CMK (cell line): ENCODE measurements at regions not wholly inside any gene's neighbourhood (a gene's known extent, or its start where the extent isn't known, plus 50 kb on each side); places are given as distances from the start of the nearest gene placed in this dataset.

Experiments
- DNase-seq: peaks from one replicate; pipeline ENCODE4 v3.0.0-alpha.2; 2010; ENCODE audit warnings: low read depth

DNA sequence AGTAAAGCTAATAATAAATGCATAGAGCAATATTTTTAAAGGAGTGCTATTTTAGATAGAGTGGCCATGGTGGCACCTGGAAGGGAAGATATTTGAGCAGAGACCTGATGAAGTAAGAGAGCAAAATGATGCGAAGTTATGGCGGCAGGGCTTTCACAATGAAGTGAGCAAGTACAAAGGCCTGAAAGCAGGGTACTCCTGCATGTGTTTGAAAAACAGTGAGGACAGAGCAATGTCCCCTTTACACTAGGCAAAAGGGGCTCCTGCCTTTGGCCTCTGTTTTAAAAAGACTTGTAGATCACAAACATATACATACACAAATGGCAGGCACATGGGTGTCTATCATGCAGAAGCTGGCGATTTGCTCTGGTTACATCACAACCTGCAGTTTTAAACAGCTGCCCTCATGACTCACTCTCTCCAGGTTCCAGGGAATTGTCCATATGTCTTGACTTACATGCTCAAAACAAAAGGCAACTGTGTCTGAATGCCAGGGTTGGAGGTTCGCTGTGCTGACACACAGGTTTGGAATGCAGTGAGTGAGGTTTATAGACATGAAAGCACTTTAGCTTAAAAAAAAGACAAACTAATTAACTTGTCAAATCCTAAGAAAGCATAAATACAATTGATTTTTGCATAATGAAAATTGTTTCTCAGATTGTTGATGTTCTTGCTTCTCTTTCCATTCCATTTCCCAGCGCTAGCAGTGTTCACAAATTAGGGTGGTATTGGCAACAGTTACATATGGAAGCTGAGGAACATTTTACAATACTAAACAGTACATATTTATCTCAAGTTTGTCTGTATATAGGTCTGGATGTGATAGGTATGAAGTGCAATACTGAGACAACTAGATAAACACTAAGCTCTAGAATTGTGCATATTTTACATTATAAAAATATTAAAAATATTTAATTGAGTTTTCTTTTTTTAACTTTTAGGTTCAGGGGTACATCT is 313.9 kb downstream of the BARHL2 start:
- no peak for DNase-seq

DNA sequence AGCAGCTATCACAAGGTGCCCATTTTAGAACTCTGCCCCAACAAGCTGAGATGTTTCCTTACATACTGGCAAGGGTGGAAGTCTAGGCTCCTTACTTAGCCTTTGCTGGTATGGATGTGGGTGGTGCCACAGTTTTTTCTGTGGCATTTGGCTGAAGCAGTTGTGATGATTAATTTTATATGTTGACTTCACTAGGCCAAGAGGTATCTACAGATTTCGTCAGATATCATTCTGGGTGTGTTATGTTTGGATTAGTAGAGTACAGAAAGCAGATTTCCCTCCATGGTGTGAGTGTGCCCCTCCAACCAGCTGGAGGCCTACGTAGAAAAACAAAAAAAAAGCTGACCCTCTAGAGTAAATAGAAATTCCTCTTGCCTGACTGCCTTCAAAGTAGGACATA is 317.0 kb downstream of the BARHL2 start:
- no peak for DNase-seq

DNA sequence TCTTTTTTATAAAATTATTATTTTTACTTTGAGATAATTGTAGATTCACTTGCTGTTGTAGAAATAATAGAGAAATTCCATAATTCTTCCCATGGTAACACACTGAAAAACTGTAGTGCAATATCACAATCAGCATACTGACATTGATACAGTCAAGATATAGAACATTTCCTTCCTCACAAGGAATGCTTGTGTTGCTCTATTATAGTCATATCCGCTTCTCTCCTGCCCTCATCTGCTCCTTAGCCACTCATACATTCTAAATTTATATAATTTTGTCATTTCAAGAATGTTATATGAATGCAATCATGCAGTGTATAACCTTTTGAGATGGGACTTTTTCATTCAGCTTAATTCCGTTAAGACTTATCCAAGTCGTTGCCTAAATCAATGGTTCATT is 320.2 kb downstream of the BARHL2 start:
- no peak for DNase-seq

DNA sequence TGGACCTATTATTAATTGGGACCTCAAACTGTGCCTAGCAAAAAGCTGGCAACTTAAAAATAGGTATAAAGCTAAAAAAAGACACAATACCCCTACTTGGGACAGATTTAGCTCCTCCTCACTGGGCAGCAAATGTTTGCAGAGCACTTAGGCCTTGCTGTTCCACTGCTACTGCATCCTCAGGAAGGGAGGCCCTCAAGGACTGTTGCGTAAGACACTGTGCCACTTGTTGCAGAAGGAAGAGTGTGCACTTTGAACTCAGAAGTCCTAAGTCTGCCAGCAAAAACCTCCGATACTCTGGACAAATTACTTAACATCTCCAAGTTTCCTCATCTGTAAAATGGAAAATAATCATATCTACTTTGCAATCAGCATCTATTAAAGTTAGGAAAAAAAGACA is 322.9 kb downstream of the BARHL2 start:
- DNase-seq: no peak

DNA sequence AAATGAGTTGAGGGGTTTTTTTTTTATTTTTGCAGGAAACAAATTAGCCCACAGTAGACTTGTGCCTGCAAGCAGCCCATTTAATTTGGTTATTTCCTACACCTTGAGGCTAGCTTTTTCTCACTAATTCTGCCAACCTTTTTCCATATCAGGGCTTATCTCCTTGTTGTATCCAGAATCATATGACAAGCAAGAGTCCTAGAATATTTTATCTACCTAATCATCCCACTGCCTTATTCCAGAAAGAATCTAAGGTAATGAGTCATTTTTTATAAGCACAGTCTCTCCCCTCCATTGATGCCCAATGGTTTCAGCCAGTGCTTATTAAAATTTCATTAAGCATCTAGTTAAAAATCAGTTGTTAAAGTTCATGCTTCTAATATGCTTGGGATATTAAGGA is 324.1 kb downstream of the BARHL2 start:
- DNase-seq: no peak

DNA sequence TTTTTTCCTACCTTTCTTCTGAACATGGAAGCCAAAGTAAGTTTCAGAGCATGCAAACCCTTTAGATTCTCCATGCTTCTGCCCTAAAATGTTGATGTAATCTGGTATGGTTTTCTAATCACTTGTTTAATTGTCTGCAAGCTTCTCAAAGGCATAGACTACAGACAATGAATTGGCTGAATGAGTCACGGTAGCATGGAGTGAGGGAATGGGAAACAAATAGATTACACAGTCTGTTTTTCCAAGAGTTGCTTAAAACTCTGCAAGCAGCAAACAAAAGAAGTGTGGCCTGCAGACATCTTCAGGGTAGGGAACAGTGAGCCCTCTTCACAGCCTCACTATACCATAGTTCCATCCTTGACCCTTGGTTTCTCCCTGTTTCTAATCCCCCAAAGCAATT is 326.0 kb downstream of the BARHL2 start:
- DNase-seq: no peak

DNA sequence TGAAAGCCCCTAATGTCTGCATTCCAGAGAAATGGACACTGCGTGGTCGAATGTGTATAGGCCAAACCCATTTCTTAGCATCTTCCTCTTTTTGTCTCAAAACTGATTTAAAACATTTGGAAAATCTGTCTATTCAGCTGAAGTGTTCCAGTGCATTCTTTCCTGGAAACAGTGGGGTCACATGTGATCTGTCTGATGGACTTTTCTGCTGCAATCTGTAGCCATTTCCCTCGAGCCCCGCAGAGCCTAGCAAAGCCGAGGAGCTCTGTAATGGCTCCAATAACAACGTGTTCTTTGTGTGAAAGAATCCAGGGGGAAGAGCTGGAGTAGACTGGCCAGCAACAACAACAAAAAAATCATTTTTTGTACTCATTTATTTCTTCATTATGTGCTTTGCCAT is 329.3 kb downstream of the BARHL2 start:
- no peak for DNase-seq

DNA sequence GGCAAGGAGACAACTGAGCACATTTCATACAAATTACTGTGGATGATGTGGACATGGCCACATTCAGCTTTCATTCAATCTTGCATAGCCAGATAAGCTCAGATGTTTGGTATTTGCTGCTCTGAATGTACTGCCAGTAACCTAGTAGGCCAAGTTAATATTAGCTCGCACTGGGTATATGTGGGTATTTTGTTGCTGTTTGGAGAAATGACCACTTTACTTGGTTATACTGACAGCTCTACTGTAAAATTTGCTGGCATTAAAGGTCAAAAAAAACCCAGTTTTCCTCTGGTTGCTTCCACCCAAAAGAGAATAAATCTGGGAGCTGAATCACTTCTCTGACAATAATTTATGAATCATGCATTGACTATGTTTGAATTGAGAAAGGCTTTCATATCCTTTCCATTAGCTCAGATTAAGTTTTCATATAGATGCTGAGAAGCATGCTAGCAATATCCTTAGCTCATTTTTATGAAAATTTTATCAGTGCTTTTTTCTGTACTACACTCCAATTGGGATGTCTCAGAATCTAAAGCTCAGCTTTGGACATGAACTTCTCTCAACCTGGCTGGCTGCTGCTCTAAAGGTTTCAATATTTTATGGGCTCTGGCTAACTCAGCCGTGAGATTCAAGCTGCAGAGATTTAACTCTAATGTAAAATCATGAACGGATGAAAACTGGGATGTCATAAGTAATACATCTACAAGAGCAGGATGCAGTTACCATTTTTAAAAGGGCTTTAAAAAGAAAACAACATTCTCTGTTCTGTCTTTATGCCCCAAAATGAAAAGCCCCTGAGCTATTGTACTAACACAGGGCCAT is 330.0 kb downstream of the BARHL2 start:
- no peak for DNase-seq

DNA sequence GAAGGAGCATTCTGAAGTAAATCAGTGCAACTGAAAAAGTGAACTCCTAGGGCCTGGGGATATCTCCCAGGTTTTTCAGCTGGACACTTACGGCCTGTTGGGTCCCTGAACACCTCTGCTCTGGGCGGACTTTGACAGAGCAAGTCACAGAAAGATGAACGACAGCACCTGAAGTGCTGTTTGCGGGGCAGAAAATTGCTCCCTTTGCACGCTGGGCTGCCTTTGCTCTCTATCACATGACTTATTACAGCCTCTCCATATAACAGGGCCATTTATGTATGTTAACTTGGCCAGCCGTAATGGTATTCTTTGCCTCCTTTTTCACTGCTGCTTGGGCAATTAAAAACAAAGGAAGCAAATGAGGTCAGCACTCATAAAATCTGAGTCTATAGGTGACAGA is 332.9 kb downstream of the BARHL2 start:
- DNase-seq: no peak

DNA sequence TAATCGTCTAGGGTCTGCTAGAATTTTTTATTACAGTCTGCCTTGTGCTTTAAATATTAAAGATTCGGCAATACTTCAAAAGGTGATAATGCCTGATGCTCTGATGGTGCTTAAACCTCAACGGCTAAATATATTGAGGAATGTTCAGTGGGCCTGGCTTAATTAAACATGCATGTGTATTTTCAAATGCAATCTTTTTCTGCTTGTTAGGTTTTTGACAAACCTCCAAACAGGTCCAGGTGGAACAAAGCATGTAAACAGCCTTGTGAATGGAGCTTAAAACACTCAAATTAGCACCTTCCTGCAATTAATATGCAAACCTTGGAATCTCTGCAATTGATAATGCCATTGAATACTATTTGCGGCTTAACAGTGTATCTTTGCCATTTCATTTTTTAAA is 334.9 kb downstream of the BARHL2 start:
- no peak for DNase-seq

DNA sequence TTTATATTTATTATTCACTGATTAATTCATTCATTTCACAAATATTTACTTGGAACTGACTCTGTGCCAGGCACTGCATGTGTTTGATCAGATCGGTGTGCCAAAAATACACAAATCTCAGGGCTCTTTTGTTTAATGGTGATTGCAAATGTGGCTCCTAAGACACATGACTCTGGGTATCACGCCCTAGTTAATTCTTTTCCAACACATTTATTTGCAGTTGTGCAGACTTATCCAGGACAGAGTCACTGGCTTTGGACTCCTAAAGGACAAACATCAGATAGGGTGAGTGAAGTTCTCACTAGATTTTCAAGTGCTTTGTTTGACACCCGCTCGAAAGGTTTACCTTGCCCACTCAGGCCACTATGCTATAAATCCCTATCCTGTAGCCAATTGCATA is 335.5 kb downstream of the BARHL2 start:
- no peak for DNase-seq

DNA sequence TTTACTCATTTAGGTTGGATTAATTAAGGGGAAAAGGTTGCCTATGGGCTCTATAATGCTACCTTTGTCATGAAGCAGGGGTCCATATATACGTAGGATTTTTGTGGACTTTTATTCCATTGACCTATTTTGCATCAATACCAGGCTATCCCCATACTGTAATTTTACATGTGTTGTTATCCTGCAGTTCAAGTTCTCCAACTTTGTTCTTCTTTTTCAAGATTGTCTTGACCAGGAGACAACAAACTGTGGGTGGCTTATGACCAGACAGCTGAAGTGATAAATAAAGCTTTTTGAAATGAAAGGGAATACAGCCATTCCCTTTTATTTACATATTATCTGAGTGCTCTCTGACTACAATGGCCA is 345.7 kb downstream of the BARHL2 start:
- DNase-seq: no peak

DNA sequence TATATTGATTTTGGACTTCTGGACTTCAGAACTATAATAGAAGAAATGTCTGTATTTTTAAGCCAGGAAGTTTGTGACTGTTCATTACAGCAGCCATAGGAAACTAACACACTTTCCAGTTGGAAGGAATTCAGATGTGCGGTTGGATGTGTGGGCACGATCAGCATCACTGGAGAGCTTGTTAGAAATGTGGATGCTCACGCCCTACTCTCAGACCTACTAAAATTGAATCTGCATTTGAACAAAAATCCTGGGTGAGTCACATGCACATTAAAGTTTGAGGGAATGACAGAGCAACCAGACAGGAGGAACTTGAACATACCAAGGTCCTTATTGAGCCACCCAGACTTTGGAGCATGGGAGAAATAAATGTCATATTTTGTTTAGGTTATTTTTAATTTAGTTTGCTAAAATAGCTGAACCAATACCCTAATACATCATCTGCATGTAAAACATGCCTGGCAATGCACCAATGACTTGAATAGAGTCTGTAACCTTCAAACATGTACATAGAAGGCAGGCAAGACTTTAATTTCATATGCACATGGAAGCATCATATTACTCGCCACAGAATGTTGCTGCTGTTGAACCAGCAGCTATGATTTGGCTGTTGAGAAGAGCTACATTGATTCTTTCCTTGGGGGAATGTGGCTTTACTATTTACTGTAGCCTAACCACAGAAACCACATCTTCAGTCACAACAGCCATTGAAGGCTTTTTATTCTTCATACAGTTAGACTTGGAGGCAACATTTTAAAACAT is 346.2 kb downstream of the BARHL2 start:
- DNase-seq: no peak

DNA sequence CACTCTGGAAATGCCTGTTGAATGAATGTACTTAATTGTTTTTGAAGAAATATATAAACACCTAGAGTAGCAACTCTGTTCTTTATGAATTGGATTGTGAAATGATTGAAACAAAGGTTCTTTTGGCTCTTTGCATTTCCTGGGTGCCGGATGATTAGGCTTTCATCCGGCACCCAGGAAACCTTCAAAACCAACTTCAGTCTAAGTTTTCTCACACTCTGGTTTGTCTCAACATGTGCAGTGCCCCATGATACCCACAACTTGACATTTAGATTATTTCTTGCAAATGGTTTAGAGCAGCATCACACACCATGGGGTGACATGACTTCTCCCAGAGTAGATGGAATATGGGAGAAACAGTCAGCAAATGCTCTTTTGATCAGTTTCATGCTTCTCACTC is 354.9 kb downstream of the BARHL2 start:
- DNase-seq: no peak

DNA sequence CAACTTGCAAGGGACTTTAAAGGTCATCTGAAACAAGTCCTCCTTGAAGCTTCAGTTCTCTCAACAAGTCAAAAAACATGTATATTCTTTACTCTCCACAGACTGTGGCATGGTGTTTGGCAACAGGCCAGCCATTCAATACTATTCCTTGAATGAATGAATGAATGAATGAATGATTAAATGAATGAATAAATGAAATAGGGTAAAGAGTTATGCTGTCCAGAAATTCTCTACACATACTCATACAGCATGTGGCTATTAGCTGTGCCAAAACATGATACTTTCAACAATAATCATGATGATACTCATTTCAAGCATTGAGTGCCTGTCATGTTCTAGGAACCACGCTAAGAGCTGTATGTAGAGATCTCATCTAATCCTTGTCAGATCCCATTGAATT is 356.1 kb downstream of the BARHL2 start:
- DNase-seq: no peak

DNA sequence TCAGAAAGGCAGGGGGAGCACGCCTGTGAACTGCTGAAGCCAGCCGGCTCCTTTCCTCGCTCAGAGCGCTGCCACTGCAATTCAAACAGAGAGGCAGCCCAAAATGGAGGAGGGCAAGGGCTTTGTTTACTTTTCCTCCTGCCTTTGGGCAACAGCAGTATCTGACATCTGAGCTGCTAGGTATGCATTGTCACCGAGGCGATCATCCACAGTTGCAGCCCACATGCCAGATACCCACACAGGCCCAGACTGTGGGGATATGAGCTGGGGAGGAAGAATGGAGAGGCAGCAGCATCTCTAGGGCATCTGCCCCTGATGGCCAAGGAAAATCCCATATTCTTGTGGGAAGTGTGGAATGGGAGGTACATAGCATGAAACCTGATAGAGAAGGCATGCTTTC is 357.1 kb downstream of the BARHL2 start:
- no peak for DNase-seq

DNA sequence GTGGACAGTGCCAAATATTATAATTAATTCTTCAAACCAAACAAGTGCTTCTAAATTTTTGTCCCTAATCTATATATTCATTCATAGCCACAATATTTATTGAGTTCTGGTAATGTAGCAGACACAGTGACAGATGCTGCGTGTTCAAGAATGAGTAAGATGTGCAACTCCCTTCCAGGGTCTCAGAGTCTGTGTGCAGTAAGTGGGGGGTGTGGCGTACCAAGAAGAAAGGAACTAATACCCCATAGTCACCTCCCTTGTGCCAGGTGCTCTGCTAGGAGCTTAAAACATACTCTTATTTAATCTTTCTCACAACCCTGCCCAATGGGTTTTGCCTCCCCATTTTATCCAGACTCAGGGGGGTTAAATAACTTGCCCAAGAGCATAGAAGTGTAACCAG is 358.7 kb downstream of the BARHL2 start:
- DNase-seq: no peak

DNA sequence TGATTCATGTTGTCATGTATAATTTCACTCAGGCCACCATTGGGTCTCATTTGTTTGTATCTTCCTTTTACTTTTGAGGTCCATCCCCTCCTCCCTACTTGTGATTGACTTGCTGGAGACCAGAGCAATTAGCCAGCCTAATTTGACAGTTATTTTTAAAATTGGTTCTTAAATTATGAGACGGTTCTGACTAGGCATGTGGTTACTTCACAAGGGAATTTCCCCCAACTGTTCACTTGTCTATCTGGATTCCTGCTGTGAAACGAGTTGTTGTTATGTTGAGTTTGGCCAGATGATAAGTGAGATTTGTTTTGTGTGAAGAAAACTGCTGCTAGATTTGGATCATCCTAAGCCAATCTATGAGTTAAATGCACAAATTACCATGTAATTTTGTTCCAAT is 359.1 kb downstream of the BARHL2 start:
- DNase-seq: no peak

DNA sequence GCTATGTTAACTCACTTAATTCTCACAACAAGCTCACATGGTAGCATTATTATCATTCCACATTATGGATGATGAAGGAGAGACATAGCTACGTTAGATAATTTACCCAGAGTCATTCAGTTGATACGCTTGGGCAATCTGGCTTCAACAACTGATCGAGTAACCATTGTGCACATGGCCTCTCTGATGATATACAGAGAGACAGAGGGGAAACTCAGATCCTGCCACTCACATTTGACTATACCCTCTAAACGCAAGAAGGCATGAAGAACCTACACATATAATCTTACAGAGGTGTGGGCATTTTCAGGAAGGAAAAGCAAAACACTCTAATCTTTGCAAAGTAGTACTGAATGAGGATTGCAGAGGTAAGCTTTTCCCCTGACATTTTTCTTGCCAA is 360.1 kb downstream of the BARHL2 start:
- no peak for DNase-seq

DNA sequence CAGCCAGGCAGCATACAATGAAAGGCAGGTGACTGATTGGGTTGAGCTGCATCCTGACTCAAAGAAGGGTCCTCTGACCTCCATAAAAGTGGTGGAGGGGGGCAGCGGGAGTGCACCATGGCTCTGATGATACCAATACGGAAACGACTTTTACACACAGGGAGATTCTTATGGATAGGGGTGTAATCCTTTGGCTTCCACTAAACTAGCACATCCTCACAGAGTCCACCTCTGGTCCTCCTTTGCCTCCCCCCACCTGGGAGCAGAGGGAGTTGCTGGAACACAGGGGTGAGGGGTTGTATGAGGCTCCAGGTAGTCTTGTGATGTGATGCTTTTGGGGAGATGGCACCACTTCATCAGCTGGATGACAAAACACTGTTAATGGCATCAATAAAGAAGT is 361.0 kb downstream of the BARHL2 start:
- DNase-seq: no peak

DNA sequence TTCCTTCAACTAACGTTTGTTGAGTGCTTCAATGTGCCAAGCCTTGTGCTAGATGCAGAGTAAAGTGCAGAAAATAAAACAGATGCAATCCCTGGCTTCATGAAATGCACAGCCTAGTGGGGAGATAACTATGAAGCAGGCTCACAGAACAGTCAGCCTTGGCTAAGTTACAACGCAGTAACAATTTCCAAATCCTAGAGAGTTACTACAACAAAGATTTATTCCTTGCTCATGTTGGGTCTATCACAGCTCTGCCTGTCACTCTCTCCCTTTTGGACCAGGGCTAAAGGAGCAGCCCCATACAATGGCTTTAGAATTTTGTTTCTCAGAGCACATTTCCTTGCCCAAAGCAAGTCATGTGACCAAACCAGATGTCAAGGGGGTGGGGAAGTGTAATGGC is 359.8 kb downstream of the ZNF326 start:
- DNase-seq: no peak

DNA sequence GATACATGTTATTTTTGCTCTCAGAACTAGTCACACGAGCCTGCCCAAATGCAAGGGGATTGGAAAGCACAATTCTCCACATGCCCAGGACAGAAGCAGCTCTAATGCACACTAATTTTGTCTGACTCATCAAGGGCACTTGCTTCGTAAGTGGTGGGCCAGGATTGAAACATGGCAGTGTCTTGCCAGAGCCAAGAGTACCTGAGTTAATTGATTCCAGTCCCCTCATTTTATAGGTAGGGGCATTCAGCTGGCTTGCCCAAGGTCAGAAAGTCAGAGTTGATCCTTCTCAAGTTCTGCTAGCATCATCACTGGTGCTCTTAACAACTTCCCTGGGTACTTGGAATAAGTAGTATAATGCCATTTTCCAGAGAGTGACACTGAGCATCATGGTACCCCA is 356.1 kb downstream of the ZNF326 start:
- DNase-seq: no peak

DNA sequence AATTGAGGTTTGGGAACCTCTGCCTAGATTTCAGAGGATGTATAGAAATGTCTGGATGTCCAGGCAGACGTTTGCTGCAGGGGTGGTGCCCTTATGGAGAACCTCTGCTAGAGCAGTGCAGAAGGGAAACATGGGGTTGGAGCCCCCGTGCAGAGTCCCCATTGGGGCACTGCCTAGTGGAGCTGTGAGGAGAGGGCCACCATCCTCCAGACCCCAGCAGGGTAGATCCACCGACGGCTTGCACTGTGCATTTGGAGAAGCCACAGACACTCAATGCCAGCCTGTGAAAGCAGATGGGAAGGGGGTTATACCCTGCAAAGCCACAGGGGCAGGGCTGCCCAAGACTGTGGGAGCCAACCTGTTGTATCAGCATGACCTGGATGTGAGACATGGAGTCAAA is 354.6 kb downstream of the ZNF326 start:
- DNase-seq: no peak
